Skin of body (tissue), 1 donor: ENCODE measurements at regions not wholly inside any gene's neighbourhood (a gene's known extent, or its start where the extent isn't known, plus 50 kb on each side); places are given as distances from the start of the nearest gene placed in this dataset.
A peak's percentile ranks its signal among the peaks of the same experiment; 100 is the strongest.
"Not testable (repeated sequence)": the region's sequence is repeated elsewhere in the genome, so short reads cannot be mapped to it uniquely, and the experiment has no call there.

ENCODE experiments used
- DNase-seq: peaks from one replicate; lab custom pipeline; 2025; lab: John Stamatoyannopoulos, UW

- not testable (repeated sequence) for DNase-seq
Measured at GRCh38 chr10:64810046-64810445, 1288.8 kb downstream of the REEP3 start.

- no peak for DNase-seq
Measured at GRCh38 chr10:64813391-64813790, 1292.2 kb downstream of the REEP3 start.

DNA sequence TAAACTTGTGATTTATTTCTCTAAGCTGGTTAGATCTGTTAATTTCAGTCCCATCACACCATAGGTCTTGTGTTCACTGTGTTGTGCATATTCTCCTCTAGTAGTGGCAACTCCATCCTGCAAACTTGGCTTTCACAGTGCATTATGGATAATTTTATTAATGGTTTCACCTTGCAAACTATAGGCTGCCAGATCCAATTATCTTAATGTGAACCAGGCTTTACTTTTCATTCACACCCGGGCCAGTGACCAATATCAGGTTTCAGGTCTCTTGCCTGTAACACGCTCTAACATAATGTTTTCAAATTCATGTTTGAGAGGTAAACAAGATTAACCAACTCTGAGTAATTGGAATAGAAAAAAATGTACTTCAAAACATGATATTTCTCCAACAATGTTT, 1293.0 kb downstream of the REEP3 start:
- no peak for DNase-seq

- no peak for DNase-seq
Measured at GRCh38 chr10:64829888-64830412, 1308.7 kb downstream of the REEP3 start.

DNA sequence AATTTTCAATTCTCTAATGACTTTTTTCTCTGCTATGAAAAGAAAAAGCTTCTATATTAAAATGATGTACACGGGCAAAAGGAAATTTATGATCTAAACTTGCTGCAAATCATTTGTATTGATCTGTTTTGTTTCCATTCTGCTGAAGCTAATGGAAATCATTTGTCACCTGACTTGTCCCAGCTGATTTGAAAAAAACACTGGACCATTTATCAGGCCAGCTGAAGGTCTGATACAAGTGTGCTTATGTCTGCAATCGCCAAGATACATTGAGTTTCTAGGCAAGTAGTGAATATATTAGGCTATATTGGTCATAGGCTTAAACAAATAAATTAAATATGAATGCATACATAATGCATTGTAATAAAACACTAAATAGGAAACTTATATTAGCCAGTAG, 1309.7 kb downstream of the REEP3 start:
- DNase-seq, result no peak

GRCh38 chr10:64840341-64840740, 1319.1 kb downstream of the REEP3 start:
- no peak for DNase-seq

DNA sequence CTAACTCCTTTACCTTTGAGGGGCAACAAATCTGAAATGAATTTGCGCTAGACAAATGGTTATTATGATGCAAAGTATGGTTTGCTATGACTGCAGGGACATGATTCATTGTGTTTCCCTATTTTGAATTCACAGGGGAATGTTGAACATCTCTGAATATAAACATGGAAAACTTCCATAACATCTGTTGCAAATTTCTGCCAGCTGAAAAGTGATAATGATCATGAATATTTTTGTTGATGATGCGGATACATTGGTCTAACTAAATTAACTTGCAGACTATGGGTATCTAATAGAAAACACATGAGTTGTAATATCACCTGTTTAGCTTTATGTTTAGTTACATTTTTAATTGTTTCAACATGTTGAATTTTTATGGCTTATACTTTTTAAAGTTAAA, 1325.5 kb downstream of the REEP3 start:
- DNase-seq, result peak; percentile 63

- DNase-seq, result no peak
Measured at GRCh38 chr10:64855941-64856340, 1334.7 kb downstream of the REEP3 start.

DNA sequence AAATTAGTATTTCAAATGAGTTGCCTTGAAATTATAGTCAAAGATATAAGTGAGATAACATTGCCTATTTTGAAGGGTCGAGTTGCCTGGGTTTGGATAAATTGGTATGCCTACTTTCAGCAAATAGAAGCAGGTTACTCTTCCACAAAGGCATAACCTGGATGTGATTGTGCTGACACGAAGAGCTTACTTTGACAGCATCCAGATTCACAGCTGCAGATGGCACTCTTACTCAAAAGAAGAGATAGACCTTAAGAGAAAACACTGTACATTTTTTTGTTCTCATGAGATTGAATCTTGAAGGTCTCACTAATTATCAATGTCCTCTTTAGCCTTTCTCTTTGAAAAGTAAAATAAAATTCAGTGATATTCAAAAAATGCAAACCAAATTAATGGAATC, 1338.7 kb downstream of the REEP3 start:
- no peak for DNase-seq

DNA sequence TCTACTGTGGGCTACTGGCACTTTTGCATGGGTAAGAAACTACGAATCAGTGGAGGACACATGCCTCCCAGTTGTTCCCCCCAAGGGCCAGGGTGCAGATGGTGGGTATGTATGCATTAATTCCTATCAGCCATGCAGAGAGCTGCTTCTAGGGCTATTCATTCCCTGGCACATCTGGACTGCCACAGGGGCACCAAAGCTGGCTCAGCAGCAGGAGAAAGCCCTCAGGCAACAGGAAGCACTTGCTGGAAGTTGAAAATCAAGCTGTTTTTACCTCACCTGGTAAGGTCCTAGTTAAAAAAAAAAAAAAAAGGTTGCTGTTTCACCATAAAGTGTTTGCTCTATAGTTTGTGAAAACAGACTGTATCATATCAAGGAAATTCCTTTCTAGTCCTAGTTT, 1342.6 kb downstream of the REEP3 start:
- no peak for DNase-seq

DNA sequence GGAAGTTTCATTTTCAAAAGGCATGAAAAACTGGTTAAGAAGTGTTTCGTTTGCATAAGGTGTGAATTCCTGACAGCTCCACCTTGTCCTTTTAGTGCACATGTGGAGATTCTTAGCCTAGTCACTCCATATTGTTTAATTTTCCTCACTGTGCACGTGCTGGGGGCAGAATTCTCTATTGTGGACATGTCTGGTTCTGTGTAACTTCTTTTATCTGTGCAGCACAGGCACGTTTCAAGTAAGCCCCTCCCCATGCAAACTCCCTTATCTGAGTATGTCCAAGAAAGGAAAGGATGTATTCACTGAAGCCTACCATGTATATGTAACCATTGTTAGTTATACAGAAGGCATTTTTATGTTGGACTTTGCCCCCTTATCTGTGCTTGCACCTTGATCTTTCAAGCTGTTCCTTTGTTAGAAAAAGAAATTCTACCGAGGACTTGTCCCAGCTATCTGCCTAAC, 1346.3 kb downstream of the REEP3 start:
- DNase-seq, result no peak

- DNase-seq, result no peak
Measured at GRCh38 chr10:64873088-64873487, 1351.9 kb downstream of the REEP3 start.

DNA sequence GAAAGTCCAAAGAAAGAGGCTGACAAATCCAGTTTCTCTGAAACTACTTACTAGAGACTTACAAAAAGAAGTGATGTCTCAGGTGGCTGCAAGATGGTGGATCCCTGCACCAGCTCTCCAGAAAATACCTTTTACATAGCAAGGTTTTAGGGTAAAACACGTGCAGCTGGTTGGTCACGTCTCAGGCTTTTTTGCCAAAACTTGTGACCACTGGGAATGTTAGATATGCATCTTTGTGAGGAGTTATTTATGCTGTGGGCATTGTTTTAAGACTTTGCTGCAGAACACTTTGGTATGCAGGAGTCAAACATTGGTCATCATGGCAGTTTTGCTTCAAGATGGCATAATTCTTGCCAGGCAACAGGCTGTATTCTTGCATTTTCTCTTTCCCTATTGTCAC, 1352.8 kb downstream of the REEP3 start:
- no peak for DNase-seq

DNA sequence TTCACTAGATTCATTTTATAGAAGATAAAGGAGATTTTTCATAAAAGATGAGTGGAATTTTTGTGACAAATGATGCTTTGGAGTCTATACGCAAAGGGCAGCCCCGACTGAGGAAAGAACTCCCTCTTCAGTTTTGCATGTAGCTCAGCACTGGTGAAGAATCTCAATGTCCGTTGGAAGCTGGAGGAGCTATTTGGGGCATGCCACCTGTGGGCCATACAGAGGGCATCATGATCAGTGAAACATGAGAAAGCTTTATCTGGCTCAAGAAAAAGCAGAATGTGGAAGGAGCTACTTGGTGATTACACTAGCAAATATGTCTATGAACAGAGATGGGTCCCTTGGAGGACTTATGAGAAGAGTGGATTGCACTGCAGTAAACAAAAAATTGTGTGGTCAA, 1359.3 kb downstream of the REEP3 start:
- DNase-seq, result no peak

DNA sequence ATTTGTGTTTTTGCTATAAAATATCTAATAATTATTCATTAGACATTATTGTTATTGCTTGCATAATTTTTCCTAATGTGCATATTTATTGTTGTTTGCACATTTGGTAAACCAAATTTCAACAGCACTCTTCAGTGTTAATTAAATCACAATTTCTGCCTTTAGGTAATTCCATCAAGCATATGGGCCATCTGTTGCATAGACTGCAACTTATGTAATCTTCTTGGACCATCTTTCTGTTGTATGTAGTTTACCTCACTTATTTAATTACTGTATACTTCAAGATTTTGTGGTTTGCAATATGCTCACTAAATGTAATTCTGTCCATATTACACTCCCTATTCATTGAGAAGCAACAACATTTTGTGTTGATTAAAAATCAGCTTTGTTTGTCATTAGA, 1360.1 kb downstream of the REEP3 start:
- DNase-seq, result no peak

DNA sequence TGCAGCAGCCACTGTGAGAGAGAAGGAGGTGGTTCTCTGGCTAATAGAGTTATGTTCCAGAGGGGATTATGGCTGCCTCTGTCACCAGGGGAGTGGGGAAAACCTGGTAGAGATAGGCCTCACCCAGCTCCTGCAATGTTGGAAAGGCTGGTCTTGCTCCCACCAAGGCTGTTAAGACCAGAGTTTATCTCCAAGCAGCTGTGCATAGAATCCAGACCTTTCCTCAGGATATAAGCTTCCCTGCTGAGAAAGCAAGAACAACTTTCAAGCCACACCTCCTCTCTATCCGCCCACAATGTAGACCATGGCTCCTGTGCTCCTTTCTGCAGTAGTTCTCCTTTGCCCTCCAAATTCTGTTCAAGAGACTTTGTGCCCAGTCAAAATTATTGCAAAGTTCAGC, 1375.4 kb downstream of the REEP3 start:
- DNase-seq, result no peak

GRCh38 chr10:64906311-64906710, 1385.1 kb downstream of the REEP3 start:
- not testable (repeated sequence) for DNase-seq

GRCh38 chr10:64924306-64924705, 1403.1 kb downstream of the REEP3 start:
- not testable (repeated sequence) for DNase-seq

DNA sequence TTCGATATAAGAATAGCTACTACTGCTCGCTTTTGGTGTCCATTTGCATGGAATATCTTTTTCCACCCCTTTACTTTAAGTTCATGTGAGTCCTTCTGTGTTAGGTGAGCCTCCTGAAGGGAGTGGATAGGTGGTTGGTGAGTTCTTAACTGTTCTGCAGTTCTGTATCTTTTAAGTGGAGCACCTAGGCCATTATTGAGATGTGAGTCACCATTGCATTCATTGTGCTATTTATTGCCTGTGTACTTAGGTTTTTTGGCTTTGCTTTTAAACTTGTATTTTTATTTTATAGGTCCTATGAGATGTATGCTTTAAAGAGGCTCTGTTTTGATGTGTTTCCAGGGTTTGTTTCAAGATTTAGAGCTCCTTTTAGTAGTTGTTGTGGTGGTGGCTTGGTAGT, 1430.8 kb downstream of the REEP3 start:
- no peak for DNase-seq

DNA sequence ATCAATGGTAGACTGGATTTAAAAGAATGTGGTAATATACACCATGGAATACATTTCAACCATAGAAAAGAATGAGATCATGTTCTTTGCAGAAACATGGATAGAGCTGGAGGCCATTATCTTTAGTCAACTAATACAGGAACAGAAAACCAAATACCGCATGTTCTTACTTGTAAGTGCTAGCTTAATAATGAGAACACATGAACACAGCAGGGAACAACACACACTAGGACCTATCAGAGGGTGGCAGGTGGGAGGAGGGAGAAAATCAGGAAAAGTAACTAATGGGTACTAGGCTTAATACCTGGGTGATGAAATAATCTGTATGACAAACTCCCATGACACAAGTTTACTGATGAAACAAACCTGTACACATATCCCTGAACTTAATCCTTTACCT, 1435.2 kb downstream of the REEP3 start:
- DNase-seq, result no peak

- DNase-seq, result no peak
Measured at GRCh38 chr10:64959116-64959515, 1437.9 kb downstream of the REEP3 start.

- no peak for DNase-seq
Measured at GRCh38 chr10:64959883-64960282, 1438.7 kb downstream of the REEP3 start.

- DNase-seq, result no peak
Measured at GRCh38 chr10:64973391-64973790, 1452.2 kb downstream of the REEP3 start.

GRCh38 chr10:64976150-64976549, 1454.9 kb downstream of the REEP3 start:
- no peak for DNase-seq
